GM19328 (cell line): ENCODE measurements at regions not wholly inside any gene's neighbourhood (a gene's known extent, or its start where the extent isn't known, plus 50 kb on each side); places are given as distances from the start of the nearest gene placed in this dataset.
"Not testable (repeated sequence)": the region's sequence is repeated elsewhere in the genome, so short reads cannot be mapped to it uniquely, and the experiment has no call there.

Source experiments
- ATAC-seq: cut with Tn5 transposase; IDR thresholded peaks from one replicate; pipeline ENCODE4 v1.9.1; 2021; ENCODE audit warnings: mild to moderate bottlenecking, moderate library complexity; ENCODE audit not compliant: unreplicated experiment

DNA sequence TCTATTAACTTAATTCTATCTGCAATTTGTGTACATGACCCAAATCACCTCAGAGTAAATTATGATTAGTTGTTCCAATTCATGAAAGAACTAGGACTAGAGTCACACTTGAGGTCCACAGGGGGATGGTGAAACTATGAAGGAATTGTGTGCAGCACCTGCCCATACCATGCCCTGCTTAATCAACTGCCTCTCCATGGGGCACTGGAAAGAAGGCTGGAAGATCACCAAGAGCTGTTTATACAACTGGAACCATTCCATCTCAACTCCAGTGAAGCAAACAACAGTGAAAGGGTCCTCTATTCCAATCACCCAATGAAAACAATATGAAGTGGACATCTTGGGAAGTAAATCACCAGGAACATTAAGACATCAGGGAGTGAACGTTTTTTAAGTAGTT, 98.7 kb upstream of the SEMA3D start:
- no peak for ATAC-seq

DNA sequence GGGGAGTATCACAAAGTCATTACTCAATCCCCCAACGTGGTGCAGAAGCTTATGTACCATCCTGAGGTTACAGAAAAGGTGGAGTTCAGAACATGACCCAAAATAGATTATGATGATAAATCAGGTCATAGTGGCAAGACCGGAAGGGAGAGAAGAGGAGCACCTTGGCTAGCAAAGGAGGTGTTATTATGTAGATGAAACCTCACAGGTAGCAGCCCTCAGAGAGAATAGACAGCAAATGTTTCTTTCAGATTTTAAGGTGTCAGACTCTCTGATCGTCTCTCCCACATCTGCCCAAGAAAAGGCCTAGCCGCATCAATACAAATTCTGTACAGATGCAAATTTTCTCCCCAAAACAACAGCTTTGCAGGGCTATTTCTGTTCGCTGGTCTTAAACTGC, 88.3 kb upstream of the SEMA3D start:
- ATAC-seq, result no peak

DNA sequence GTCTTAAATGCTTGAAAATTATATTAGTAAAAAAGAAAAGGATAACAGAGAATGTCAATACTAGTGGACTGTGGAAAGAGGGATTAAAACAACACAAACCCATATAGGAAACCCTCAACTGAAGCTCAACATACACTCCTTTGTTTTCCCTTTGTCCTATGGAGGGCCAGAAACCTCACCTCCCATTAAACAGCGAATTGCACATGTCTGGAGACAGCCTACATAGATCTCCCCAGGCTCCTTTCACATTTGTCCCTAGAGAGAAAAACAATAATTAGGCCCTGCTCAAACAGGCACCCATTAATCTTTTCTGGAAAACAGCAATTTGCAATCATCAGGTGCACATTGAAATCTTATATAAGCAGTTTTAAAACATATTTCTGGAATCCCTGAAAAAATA, 87.6 kb upstream of the SEMA3D start:
- no peak for ATAC-seq

DNA sequence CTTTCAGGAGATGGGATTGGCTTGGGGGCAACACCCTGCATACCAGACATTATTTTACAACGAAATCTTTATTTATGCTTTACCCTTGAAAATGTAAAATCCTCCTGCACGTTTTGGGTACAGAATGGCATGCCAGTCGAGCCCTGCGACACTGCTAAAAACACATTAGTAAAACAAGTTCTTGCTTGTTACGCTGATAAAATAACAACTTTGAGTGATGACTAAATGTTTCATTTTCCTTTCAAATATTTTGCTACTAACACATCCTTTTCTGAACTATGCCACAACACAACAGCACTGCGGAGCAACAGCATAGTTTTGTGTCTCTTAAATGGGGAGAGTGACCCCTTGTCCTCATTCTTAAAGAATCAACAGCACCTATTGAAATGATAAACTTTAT, 76.0 kb upstream of the SEMA3D start:
- ATAC-seq, result no peak

DNA sequence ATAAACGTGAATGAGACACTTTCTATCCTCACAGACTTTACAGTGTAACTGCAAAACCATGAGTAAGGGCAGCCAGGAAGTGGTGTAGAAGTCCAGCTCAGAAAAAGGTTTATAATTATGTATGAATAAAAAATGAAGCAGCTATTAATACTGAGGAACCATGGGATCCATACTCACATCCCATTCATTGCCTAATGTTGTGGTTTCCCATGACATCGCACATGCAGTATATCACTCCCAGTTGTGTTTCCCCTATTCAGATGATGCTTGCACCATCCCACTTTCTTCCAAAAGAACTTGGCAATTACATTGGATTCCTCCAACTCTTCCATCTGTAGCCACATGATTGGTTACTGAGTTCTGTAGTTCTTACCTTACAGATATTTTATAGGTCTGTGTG, 74.5 kb upstream of the SEMA3D start:
- ATAC-seq, result no peak

DNA sequence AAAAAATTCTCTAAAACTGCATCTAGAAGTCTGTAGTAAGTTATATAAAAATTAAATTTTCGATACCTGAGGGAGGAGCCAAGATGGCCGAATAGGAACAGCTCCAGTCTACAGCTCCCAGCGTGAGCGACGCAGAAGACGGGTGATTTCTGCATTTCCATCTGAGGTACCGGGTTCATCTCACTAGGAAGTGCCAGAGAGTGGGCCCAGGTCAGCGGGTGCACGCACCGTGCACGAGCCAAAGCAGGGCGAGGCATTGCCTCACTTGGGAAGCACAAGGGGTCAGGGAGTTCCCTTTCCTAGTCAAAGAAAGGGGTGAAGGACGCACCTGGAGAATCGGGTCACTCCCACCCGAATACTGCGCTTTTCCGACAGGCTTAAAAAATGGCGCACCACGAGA, 62.9 kb upstream of the SEMA3D start:
- ATAC-seq, result not testable (repeated sequence)

DNA sequence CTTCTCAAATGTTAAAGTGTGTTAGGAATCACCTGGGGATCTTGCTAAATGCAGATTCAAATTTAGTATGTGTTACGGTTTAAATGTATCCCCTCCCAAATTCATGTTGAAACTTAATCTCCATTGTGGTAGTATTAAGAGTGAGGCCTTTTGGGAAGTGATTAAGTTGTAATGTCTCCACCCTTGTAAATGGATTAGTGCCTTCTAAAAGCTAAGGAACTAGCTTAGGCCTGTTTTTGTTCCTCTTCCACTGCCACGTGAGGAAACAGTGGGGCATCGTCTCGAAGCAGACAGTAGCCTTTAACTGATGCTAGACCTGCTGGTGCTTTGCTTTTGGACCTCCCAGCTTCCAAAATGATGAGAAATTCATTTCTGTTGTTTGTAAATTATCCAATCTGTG, 52.3 kb upstream of the SEMA3D start:
- no peak for ATAC-seq

DNA sequence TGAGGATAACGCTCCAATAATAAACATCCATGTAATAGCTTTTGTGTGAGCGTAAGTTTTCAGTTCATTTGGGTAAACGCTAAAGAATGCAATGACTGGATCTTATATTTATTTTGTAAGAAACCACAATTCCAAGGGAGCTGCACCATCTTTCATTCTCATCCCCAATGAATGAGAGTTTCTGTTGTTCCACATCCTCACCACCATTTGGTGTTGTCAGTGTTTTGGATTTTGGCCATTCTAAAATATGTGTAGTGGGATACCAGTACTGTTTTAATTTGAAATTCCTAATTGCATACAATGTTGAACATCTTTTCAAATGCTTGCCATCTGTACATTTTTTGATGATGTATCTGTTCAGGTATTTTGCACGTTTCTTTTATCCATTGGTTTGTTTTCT, 50.9 kb upstream of the SEMA3D start:
- no peak for ATAC-seq
